GM04503 (cell line): ENCODE measurements at regions not wholly inside any gene's neighbourhood (a gene's known extent, or its start where the extent isn't known, plus 50 kb on each side); places are given as distances from the start of the nearest gene placed in this dataset.
"Not testable (repeated sequence)": the region's sequence is repeated elsewhere in the genome, so short reads cannot be mapped to it uniquely, and the experiment has no call there.

Source experiments
- DNase-seq: peaks from one replicate; pipeline ENCODE4 v3.0.0-alpha.2; 2012; ENCODE audit warnings: low read depth

GRCh38 chr13:50485979-50486935 is 357.2 kb downstream of the DLEU7 start:
- no peak for DNase-seq

- DNase-seq, result no peak
Observed at GRCh38 chr13:50493683-50494082, 349.8 kb downstream of the DLEU7 start.

- DNase-seq, result no peak
Observed at GRCh38 chr13:50494138-50494537, 349.4 kb downstream of the DLEU7 start.

GRCh38 chr13:50503212-50503611 is 340.3 kb downstream of the DLEU7 start:
- not testable (repeated sequence) for DNase-seq

- DNase-seq, result no peak
Observed at GRCh38 chr13:50509167-50509566, 334.3 kb downstream of the DLEU7 start.

- DNase-seq, result no peak
Observed at GRCh38 chr13:50509771-50510441, 333.6 kb downstream of the DLEU7 start.

GRCh38 chr13:50510885-50511545 is 332.5 kb downstream of the DLEU7 start:
- DNase-seq, result not testable (repeated sequence)

GRCh38 chr13:50511877-50512341 is 331.6 kb downstream of the DLEU7 start:
- DNase-seq, result no peak

- DNase-seq, result no peak
Observed at GRCh38 chr13:50512474-50513299, 330.8 kb downstream of the DLEU7 start.

- DNase-seq, result no peak
Observed at GRCh38 chr13:50513300-50513877, 330.1 kb downstream of the DLEU7 start.

- no peak for DNase-seq
Observed at GRCh38 chr13:50514249-50514648, 329.2 kb downstream of the DLEU7 start.

GRCh38 chr13:50518131-50518530 is 325.4 kb downstream of the DLEU7 start:
- no peak for DNase-seq

- DNase-seq, result no peak
Observed at GRCh38 chr13:50518781-50519201, 324.7 kb downstream of the DLEU7 start.

GRCh38 chr13:50519866-50520265 is 323.6 kb downstream of the DLEU7 start:
- no peak for DNase-seq

- no peak for DNase-seq
Observed at GRCh38 chr13:50521006-50521830, 322.3 kb downstream of the DLEU7 start.

GRCh38 chr13:50521831-50522149 is 321.7 kb downstream of the DLEU7 start:
- no peak for DNase-seq

GRCh38 chr13:50522506-50522905 is 321.0 kb downstream of the DLEU7 start:
- DNase-seq, result no peak

GRCh38 chr13:50523307-50523706 is 320.2 kb downstream of the DLEU7 start:
- DNase-seq, result no peak

GRCh38 chr13:50524560-50524959 is 318.9 kb downstream of the DLEU7 start:
- DNase-seq, result no peak

- no peak for DNase-seq
Observed at GRCh38 chr13:50526661-50527071, 316.8 kb downstream of the DLEU7 start.
